GM12891 (cell line): ENCODE measurements at regions not wholly inside any gene's neighbourhood (a gene's known extent, or its start where the extent isn't known, plus 50 kb on each side); places are given as distances from the start of the nearest gene placed in this dataset.

Experiments
- POLR2A ChIP-seq: IDR thresholded peaks from 2 replicates; pipeline ENCODE4 v1.6.1; 2011; ENCODE audit warnings: low read depth, low read length, control low read depth
- POLR2AphosphoS5 ChIP-seq: IDR thresholded peaks from 2 replicates; pipeline ENCODE4 v1.6.1; 2011; ENCODE audit warnings: low read depth, low read length, control low read depth
- SPI1 ChIP-seq: IDR thresholded peaks from 2 replicates; pipeline ENCODE4 v1.6.1; 2011; ENCODE audit warnings: low read depth, low read length, control low read depth

- TF ChIP-seq POLR2AphosphoS5 = no peak
- TF ChIP-seq POLR2A = no peak
- no peak for TF ChIP-seq SPI1
Measured at GRCh38 chr2:195006856-195007255, 650.2 kb upstream of the SLC39A10 start.
